ENCODE measurements at regions not wholly inside any gene's neighbourhood (a gene's known extent, or its start where the extent isn't known, plus 50 kb on each side); places are given as distances from the start of the nearest gene placed in this dataset.

GRCh38 chr3:146685050-146685814 lies 80.1 kb upstream of the PLSCR5 start (continued):
- TF ChIP-seq, protein P1, sequence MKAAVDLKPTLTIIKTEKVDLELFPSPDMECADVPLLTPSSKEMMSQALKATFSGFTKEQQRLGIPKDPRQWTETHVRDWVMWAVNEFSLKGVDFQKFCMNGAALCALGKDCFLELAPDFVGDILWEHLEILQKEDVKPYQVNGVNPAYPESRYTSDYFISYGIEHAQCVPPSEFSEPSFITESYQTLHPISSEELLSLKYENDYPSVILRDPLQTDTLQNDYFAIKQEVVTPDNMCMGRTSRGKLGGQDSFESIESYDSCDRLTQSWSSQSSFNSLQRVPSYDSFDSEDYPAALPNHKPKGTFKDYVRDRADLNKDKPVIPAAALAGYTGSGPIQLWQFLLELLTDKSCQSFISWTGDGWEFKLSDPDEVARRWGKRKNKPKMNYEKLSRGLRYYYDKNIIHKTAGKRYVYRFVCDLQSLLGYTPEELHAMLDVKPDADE (IDR thresholded peaks at IDR 0.05): no peak
- TF ChIP-seq EZH2phosphoT487 (IDR thresholded peaks at IDR 0.05; ENCODE audit: unreplicated experiment) (no peak), STAT1 (IDR thresholded peaks at IDR 0.05; ENCODE audit: unreplicated experiment) (no peak), NANOG (IDR thresholded peaks at IDR 0.05; ENCODE audit: borderline replicate concordance) (no peak), JUNB (IDR thresholded peaks at IDR 0.05; ENCODE audit: unreplicated experiment) (no peak), ZNF331 (CRISPR knock-in tag; IDR thresholded peaks at IDR 0.05; ENCODE audit: low read depth) (no peak), ZNF114 (CRISPR knock-in tag; IDR thresholded peaks at IDR 0.05) (no peak), EZH2 (IDR thresholded peaks at IDR 0.05; ENCODE audit: low read depth, unreplicated experiment) (no peak), CREB1 (CRISPR knock-in tag; IDR thresholded peaks at IDR 0.05; ENCODE audit: low read depth) (no peak)
- TF ChIP-seq, protein P2, sequence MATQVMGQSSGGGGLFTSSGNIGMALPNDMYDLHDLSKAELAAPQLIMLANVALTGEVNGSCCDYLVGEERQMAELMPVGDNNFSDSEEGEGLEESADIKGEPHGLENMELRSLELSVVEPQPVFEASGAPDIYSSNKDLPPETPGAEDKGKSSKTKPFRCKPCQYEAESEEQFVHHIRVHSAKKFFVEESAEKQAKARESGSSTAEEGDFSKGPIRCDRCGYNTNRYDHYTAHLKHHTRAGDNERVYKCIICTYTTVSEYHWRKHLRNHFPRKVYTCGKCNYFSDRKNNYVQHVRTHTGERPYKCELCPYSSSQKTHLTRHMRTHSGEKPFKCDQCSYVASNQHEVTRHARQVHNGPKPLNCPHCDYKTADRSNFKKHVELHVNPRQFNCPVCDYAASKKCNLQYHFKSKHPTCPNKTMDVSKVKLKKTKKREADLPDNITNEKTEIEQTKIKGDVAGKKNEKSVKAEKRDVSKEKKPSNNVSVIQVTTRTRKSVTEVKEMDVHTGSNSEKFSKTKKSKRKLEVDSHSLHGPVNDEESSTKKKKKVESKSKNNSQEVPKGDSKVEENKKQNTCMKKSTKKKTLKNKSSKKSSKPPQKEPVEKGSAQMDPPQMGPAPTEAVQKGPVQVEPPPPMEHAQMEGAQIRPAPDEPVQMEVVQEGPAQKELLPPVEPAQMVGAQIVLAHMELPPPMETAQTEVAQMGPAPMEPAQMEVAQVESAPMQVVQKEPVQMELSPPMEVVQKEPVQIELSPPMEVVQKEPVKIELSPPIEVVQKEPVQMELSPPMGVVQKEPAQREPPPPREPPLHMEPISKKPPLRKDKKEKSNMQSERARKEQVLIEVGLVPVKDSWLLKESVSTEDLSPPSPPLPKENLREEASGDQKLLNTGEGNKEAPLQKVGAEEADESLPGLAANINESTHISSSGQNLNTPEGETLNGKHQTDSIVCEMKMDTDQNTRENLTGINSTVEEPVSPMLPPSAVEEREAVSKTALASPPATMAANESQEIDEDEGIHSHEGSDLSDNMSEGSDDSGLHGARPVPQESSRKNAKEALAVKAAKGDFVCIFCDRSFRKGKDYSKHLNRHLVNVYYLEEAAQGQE (IDR thresholded peaks at IDR 0.05; ENCODE audit: unreplicated experiment): no peak

GRCh38 chr3:146682171-146682570 lies 77.0 kb upstream of the PLSCR5 start:
- Mint-ChIP-seq H3K36me3 (ENCODE audit: low read depth) (no peaks in the 10 kb centered on the region), H3K27ac (no peak overlapping the region), H3K4me1 (peaks cover 5% of the 10 kb centered on the region; the same call in 1 of the 3 replicates), H3K4me3 (no peak overlapping the region), H3K9me3 (peaks cover 3% of the 10 kb centered on the region; the same call in 1 of the 3 replicates), H3K27me3 (ENCODE audit: insufficient read depth, low read depth, poor library complexity) (no peaks in the 10 kb centered on the region)
- Histone ChIP-seq H3K4me2 (no peak overlapping the region), H3K4me3 (no peak overlapping the region), H3K4me1 (ENCODE audit: insufficient read depth) (no peaks in the 10 kb centered on the region), H4K20me1 (replicated peaks; ENCODE audit: insufficient read depth) (no peaks in the 10 kb centered on the region), H3K36me3 (ENCODE audit: insufficient read depth) (no peaks in the 10 kb centered on the region), H3K9me2 (ENCODE audit: insufficient read depth) (no peaks in the 10 kb centered on the region), H2AFZ (no peak overlapping the region), H3K79me2 (replicated peaks; ENCODE audit: insufficient read depth) (no peaks in the 10 kb centered on the region), H3K27me3 (ENCODE audit: insufficient read depth) (no peaks in the 10 kb centered on the region), H3K27ac (ENCODE audit: low read depth) (no peak overlapping the region), H3F3A (replicated peaks; ENCODE audit: low read depth) (no peaks in the 10 kb centered on the region)
- no peak for DNase-seq (ENCODE audit: low spot score)
- no peak for ATAC-seq
- TF ChIP-seq ZNF114 (CRISPR knock-in tag; IDR thresholded peaks at IDR 0.05) (no peak), ZNF331 (CRISPR knock-in tag; IDR thresholded peaks at IDR 0.05; ENCODE audit: low read depth) (no peak), JUNB (IDR thresholded peaks at IDR 0.05; ENCODE audit: unreplicated experiment) (no peak), ZNF462 (CRISPR knock-in tag; IDR thresholded peaks at IDR 0.05) (no peak), CREB1 (CRISPR knock-in tag; IDR thresholded peaks at IDR 0.05; ENCODE audit: low read depth) (no peak)
- TF ChIP-seq, protein P3, sequence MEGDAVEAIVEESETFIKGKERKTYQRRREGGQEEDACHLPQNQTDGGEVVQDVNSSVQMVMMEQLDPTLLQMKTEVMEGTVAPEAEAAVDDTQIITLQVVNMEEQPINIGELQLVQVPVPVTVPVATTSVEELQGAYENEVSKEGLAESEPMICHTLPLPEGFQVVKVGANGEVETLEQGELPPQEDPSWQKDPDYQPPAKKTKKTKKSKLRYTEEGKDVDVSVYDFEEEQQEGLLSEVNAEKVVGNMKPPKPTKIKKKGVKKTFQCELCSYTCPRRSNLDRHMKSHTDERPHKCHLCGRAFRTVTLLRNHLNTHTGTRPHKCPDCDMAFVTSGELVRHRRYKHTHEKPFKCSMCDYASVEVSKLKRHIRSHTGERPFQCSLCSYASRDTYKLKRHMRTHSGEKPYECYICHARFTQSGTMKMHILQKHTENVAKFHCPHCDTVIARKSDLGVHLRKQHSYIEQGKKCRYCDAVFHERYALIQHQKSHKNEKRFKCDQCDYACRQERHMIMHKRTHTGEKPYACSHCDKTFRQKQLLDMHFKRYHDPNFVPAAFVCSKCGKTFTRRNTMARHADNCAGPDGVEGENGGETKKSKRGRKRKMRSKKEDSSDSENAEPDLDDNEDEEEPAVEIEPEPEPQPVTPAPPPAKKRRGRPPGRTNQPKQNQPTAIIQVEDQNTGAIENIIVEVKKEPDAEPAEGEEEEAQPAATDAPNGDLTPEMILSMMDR (conservative IDR thresholded peaks at IDR 0.05; ENCODE audit: low read depth in 2 of 2): no peak
